ENCODE measurements at regions not wholly inside any gene's neighbourhood (a gene's known extent, or its start where the extent isn't known, plus 50 kb on each side); places are given as distances from the start of the nearest gene placed in this dataset.
"Not testable (repeated sequence)": the region's sequence is repeated elsewhere in the genome, so short reads cannot be mapped to it uniquely, and the experiment has no call there.

DNA sequence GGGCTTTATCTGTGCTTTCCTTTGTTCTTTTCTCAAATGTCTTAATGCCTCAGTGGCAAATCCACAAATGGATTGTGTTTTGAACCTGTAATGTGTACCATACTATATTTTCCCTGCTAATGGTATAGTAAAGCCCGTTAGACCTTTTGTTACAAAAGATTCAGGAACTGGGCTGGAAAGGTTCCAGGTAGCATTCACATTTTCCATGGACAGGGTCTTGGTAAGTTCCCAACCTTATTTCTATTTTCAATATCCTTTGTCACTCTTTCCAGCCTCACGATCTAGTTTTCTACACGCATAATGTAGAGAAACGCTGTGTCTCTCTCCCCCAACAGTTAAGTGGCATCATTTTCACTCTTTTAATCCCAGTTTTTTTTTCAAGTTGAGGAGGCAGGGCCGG, 153.0 kb downstream of the PLCE1 start:
- DNase-seq (ENCODE audit: low spot score in 2 of 2), result no peak
- Histone ChIP-seq H3K27ac (no peak overlapping the region), H3K4me3 (no peak overlapping the region), H3K36me3 (no peaks in the 10 kb centered on the region), H3K27me3 (no peaks in the 10 kb centered on the region), H3K4me1 (no peaks in the 10 kb centered on the region), H3K9me3 (no peaks in the 10 kb centered on the region)
- 95% methylated on average over 5 of the region's 5 CpGs for WGBS
- TF ChIP-seq POLR2AphosphoS5 (IDR thresholded peaks at IDR 0.05), result no peak
- no peak for TF ChIP-seq POLR2A (IDR thresholded peaks at IDR 0.05)
- no peak for TF ChIP-seq EP300 (IDR thresholded peaks at IDR 0.05)
- TF ChIP-seq, protein P1, sequence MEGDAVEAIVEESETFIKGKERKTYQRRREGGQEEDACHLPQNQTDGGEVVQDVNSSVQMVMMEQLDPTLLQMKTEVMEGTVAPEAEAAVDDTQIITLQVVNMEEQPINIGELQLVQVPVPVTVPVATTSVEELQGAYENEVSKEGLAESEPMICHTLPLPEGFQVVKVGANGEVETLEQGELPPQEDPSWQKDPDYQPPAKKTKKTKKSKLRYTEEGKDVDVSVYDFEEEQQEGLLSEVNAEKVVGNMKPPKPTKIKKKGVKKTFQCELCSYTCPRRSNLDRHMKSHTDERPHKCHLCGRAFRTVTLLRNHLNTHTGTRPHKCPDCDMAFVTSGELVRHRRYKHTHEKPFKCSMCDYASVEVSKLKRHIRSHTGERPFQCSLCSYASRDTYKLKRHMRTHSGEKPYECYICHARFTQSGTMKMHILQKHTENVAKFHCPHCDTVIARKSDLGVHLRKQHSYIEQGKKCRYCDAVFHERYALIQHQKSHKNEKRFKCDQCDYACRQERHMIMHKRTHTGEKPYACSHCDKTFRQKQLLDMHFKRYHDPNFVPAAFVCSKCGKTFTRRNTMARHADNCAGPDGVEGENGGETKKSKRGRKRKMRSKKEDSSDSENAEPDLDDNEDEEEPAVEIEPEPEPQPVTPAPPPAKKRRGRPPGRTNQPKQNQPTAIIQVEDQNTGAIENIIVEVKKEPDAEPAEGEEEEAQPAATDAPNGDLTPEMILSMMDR (IDR thresholded peaks at IDR 0.05), result no peak

DNA sequence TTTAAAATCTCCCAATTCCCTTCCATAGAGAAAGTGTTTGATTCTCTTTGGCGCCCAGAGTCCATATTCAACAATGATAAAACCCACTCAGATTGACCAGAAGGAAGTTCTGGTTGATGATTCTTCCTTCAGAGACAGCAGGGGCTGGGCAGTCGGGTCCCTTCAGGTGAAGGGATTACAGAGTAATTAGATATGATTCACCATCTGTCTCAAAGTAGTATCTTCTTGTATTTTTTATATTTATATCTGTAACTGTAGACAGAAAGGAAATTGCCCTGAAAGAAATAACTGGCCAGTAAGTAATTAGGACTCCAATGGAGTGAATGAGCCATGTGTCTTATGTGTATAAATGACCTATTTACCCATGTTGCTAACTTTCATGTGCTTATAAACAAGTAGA, 156.0 kb downstream of the PLCE1 start:
- no peak for TF ChIP-seq EP300 (IDR thresholded peaks at IDR 0.05)
- TF ChIP-seq POLR2A (IDR thresholded peaks at IDR 0.05), result no peak
- TF ChIP-seq POLR2AphosphoS5 (IDR thresholded peaks at IDR 0.05), result no peak
- TF ChIP-seq, protein P1 (IDR thresholded peaks at IDR 0.05), result no peak
- Histone ChIP-seq H3K4me1 (no peaks in the 10 kb centered on the region), H3K9me3 (no peaks in the 10 kb centered on the region), H3K27me3 (no peaks in the 10 kb centered on the region), H3K36me3 (no peaks in the 10 kb centered on the region), H3K4me3 (no peak overlapping the region), H3K27ac (no peak overlapping the region)
- no peak for DNase-seq (ENCODE audit: low spot score in 2 of 2)
- WGBS, result 91% methylated on average over 2 of the region's 2 CpGs

DNA sequence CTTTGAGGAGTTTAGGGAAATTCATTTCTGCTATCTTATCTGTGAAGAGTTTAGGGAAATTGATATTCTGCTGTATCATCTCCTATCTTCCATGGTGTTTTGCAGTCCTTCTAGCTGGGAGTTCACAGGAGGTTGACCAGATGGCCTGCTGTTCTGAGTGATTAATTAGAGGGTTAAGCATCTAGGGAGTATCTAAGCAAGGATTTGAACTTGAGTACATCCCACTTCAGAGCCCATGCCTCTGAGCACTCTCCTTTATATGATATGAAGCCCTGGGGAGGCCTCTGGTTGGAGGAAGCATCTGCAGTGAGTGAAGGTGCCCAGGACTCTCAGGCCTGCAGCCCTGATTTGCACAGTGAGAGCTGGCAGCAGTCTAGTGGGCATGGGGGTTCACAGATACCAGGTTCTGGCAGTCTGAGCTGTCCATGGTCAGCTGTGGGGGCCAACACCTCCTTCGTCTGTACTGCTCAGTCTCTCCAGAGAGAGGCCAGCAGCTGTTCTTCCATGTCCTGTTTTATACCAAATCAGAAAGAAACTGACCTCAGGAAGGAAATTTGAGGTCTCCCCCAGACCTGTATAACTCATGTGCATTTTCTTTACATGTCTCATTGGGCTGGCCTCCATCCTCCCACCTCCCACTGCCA, 156.9 kb downstream of the PLCE1 start:
- TF ChIP-seq POLR2A (IDR thresholded peaks at IDR 0.05) (no peak), EP300 (IDR thresholded peaks at IDR 0.05) (no peak), POLR2AphosphoS5 (IDR thresholded peaks at IDR 0.05) (no peak)
- TF ChIP-seq, protein P1 (IDR thresholded peaks at IDR 0.05), result no peak
- H3K4me3 ChIP-seq, result no peak overlapping the region
- no peak overlapping the region for H3K27ac ChIP-seq
- DNase-seq (ENCODE audit: low spot score in 2 of 2), result no peak
- 67% methylated on average over 1 of the region's 1 CpG for WGBS
- no peaks in the 10 kb centered on the region for H3K4me1 ChIP-seq
- no peaks in the 10 kb centered on the region for H3K36me3 ChIP-seq
- no peaks in the 10 kb centered on the region for H3K27me3 ChIP-seq
- H3K9me3 ChIP-seq, result no peaks in the 10 kb centered on the region

DNA sequence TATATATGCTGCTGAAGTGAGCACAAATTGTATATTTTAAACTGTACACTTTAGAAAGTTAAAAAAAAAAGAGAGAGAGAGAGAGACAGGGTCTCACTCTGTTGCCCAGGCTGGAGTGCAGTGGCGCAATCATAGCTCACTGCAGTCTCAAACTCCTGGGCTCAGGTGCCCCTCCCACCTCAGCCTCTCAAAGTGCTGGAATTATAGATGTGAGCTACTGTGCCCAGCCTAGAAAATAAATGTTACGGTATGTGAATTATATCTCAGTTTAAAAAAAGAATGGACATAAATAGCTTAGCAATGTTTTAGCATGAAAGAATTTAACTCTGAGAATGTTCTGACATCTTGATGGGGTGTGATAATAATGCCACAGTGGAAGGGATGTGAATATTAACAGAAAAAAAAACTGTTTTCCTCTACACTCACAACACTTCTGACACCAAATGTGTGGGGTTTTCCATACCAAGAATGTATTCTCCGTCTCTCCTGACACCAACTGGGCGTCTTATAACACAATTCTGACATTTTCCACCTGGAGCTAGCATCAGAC, 162.1 kb downstream of the PLCE1 start:
- Histone ChIP-seq H3K9me3 (no peaks in the 10 kb centered on the region), H3K27me3 (no peaks in the 10 kb centered on the region), H3K4me3 (no peak overlapping the region), H3K27ac (no peak overlapping the region), H3K4me1 (no peaks in the 10 kb centered on the region), H3K36me3 (no peaks in the 10 kb centered on the region)
- no peak for DNase-seq (ENCODE audit: low spot score in 2 of 2)
- no peak for TF ChIP-seq POLR2A (IDR thresholded peaks at IDR 0.05)
- no peak for TF ChIP-seq EP300 (IDR thresholded peaks at IDR 0.05)
- TF ChIP-seq POLR2AphosphoS5 (IDR thresholded peaks at IDR 0.05), result no peak
- TF ChIP-seq, protein P1 (IDR thresholded peaks at IDR 0.05), result no peak
- WGBS, result 89% methylated on average over 4 of the region's 4 CpGs

DNA sequence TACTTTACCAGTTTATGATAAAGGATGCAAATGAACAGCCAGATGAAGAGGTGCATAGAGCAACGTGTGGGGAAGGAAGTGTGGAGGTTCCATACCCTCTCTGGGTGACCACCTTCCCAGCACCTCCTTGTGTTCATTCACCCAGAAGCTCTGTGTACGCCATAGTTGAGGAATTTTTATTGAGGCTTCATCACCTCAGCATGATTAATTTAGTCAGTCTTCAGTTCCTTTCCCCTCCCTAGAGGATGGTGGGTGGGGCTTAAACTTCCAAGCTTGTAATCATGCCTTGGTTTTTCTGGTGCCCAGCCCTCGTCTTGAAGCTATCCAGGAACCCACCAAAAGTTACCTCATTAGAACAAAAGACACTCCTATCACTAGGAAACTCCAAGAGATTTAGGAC, 162.7 kb downstream of the PLCE1 start:
- WGBS, result 50% methylated on average over 3 of the region's 3 CpGs
- Histone ChIP-seq H3K4me1 (no peaks in the 10 kb centered on the region), H3K27me3 (no peaks in the 10 kb centered on the region), H3K27ac (no peak overlapping the region), H3K4me3 (no peak overlapping the region), H3K9me3 (no peaks in the 10 kb centered on the region), H3K36me3 (no peaks in the 10 kb centered on the region)
- TF ChIP-seq, protein P1 (IDR thresholded peaks at IDR 0.05), result no peak
- TF ChIP-seq POLR2A (IDR thresholded peaks at IDR 0.05) (no peak), EP300 (IDR thresholded peaks at IDR 0.05) (no peak), POLR2AphosphoS5 (IDR thresholded peaks at IDR 0.05) (no peak)
- no peak for DNase-seq (ENCODE audit: low spot score in 2 of 2)

DNA sequence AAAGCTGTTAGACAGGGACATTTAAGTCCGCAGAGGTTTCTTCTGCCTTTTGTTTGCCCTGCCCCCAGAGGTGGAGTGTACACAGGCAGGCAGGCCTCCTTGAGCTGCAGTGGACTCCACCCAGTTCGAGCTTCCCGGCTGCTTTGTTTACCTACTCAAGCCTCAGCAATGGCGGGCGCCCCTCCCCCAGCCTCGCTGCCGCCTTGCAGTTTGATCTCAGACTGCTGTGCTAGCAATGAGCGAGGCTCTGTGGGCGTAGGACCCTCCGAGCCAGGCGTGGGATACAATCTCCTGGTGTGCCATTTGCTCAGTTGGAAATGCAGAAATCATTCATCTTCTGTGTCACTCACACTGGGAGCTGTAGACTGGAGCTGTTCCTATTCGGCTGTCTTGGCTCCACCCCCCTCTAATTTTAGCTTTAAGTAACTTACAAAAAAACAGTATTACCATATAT, 171.5 kb downstream of the PLCE1 start:
- H3K4me1 ChIP-seq; H3K9me3 ChIP-seq; DNase-seq (ENCODE audit: low spot score in 2 of 2); H3K36me3 ChIP-seq; H3K27me3 ChIP-seq; H3K4me3 ChIP-seq; H3K27ac ChIP-seq: not testable (repeated sequence)
- 85% methylated on average over 12 of the region's 12 CpGs for WGBS
